Heart left ventricle (tissue), 16 donors: ENCODE measurements at regions not wholly inside any gene's neighbourhood (a gene's known extent, or its start where the extent isn't known, plus 50 kb on each side); places are given as distances from the start of the nearest gene placed in this dataset.
A peak's percentile ranks its signal among the peaks of the same experiment; 100 is the strongest.

Experiments used
- ATAC-seq, 4 donors: fragments of 200-7000 bp; cut with Tn5 transposase; one replicate each; pipeline ENCODE4 v1.9.1; 2020 to 2022; ENCODE audit warnings: moderate library complexity in 4 of 4, mild to moderate bottlenecking in 3 of 4, moderate number of reproducible peaks in 1 of 4
- DNase-seq, 5 donors: peaks; one replicate each; pipeline ENCODE4 v3.0.0-alpha.2; 2020
- H3K27ac ChIP-seq, 12 donors: fragments of 200-600 bp; sonication (generic) in 4 of 12; one replicate each; pipeline versions ENCODE4 v1.5.0 to v1.8.0; 2016 to 2022; ENCODE audit warnings: mild to moderate bottlenecking in 2 of 12
- H3K27me3 ChIP-seq, 9 donors: fragments of 200-600 bp; sonication (generic) in 2 of 9; one replicate each; pipeline versions ENCODE4 v1.5.1 to v1.8.0; 2016 to 2022; ENCODE audit warnings: mild to moderate bottlenecking in 3 of 9
- H3K36me3 ChIP-seq, 9 donors: fragments of 200-600 bp; sonication (generic) in 2 of 9; one replicate each; pipeline versions ENCODE4 v1.5.0 to v1.8.0; 2018 to 2022; ENCODE audit warnings: mild to moderate bottlenecking in 2 of 9
- H3K4me1 ChIP-seq, 12 donors: fragments of 200-600 bp; sonication (generic) in 4 of 12; one replicate each; pipeline versions ENCODE4 v1.5.0 to v1.8.0; 2016 to 2022; ENCODE audit warnings: mild to moderate bottlenecking in 3 of 12
- H3K4me3 ChIP-seq, 12 donors: fragments of 200-600 bp; sonication (generic) in 4 of 12; one replicate each; pipeline versions ENCODE4 v1.5.0 to v1.8.0; 2017 to 2022; ENCODE audit warnings: mild to moderate bottlenecking in 9 of 12, moderate library complexity in 4 of 12
- H3K9me3 ChIP-seq, 12 donors: fragments of 200-600 bp; sonication (generic) in 4 of 12; one replicate each; pipeline versions ENCODE4 v1.5.0 to v1.8.0; 2016 to 2022; ENCODE audit warnings: mild to moderate bottlenecking in 1 of 12
- CTCF ChIP-seq, 12 donors: fragments of 200-600 bp; sonication (generic) in 4 of 12; IDR thresholded peaks; one replicate each; pipeline versions ENCODE4 v1.5.0 to v1.8.0; 2018 to 2022; ENCODE audit warnings: antibody characterized with exemption in 12 of 12, mild to moderate bottlenecking in 5 of 12
- POLR2A ChIP-seq, 2 donors: fragments of 450-650 bp; IDR thresholded peaks; one replicate each; pipeline ENCODE4 v1.6.1; 2017; ENCODE audit warnings: antibody characterized with exemption in 2 of 2, mild to moderate bottlenecking in 2 of 2, moderate library complexity in 2 of 2
- WGBS, 4 donors: extraction: QIAGEN DNeasy Blood & Tissue Kit in 2 of 4; methylation state at CpG; one replicate each; pipeline versions ENCODE4 v1.1.5 to v1.1.7; 2013 to 2018; 5-methylcytosine and 5-hydroxymethylcytosine counted together
- intact Hi-C, 10 donors: fragments of 100-400 bp; cut with DNase I; formaldehyde crosslinking; loops; one replicate each; pipeline versions ENCODE4 v1.11.1 to v1.14.2; 2022
- donor health status: ischemic (EF 13 %, LVEDD 7.1; RV severe dilation, severe dysfunction).
- donor health status: healthy with polysubstance abuse.
- donor health status: DM: no; HTN: yes; CAD: no.
- donor health status: DM: no; HTN: no; CAD: no.
- donor health status: ischemic (EF 25% LVEDD 6.9; RV normal size, moderate dysfunction).
- donor health status: ischemic (EF 25% LVEDD 5.7; RV mildly dilated, moderate dysfunction).
- donor health status: healthy.
- donor health status: DM: yes; HTN: yes; CAD: no.
- donor health status: ischemic (EF 35%, LVEDD 5.7; RV mildly dilated, moderate dysfunction).
- donor health status: nonischemic (EF 11% LVEDD 7.7; RV severe dilation, severe dysfunction).
- donor health status: DM: yes; HTN: yes; CAD: no.
- donor health status: PGD.
- donor health status: ischemic (EF 29% LVEDD 5.4; RV normal size, mild dysfunction).
- donor health status: nonischemic (EF 23%, LVEDD 6.1; RV moderate dilation, normal function).

- intact Hi-C loops = loop anchor here in 2 of 10 donors (5.0 to 10.0 kb wide), 3 partner anchors 232 to 452 kb away; partner anchors contain the start of gene FAT1 (in 1 of the 2)
- Histone ChIP-seq H3K27ac (peak overlapping the region in 4 of 12 donors; percentile 30 to 59 (median 40)), H3K4me3 (peak overlapping the region in 5 of 12 donors; percentile 7 to 25 (median 15))
These were observed 452.7 kb upstream of the FAT1 start for GRCh38 chr4:187176261-187176910.

GRCh38 chr4:187178084-187178483 lies 454.4 kb upstream of the FAT1 start:
- Histone ChIP-seq H3K27me3 (no peaks in the 10 kb centered on the region), H3K36me3 (no peaks in the 10 kb centered on the region), H3K27ac (peak overlapping the region in 4 of 12 donors; percentile 35 to 60 (median 41)), H3K4me1 (peaks cover 0 to 9% (median 0%) of the 10 kb centered on the region in 12 donors), H3K4me3 (no peak overlapping the region), H3K9me3 (no peaks in the 10 kb centered on the region)
- 59 to 82% (median 65%) methylated on average over 6 of the region's 6 CpGs for WGBS, 4 donors
- TF ChIP-seq CTCF (IDR thresholded peaks at IDR 0.05) (no peak), POLR2A (IDR thresholded peaks at IDR 0.05) (no peak)
- no peak for DNase-seq
- intact Hi-C loops = loop anchor here in 2 of 10 donors (5.0 to 10.0 kb wide), 3 partner anchors 233 to 453 kb away; partner anchors contain the start of gene FAT1 (in 1 of the 2)
- ATAC-seq = no peak

More at GRCh38 chr4:187176261-187176910, 452.7 kb upstream of the FAT1 start:
- peak in 1 of 4 donors; percentile 31 for ATAC-seq
- no peaks in the 10 kb centered on the region for H3K27me3 ChIP-seq
- 73 to 89% (median 83%) methylated on average over 21 to 24 of the region's 24 CpGs for WGBS, 4 donors
- H3K36me3 ChIP-seq = no peaks in the 10 kb centered on the region
- no peaks in the 10 kb centered on the region for H3K9me3 ChIP-seq
- DNase-seq = no peak
- no peak for TF ChIP-seq CTCF (IDR thresholded peaks at IDR 0.05)
- no peak for TF ChIP-seq POLR2A (IDR thresholded peaks at IDR 0.05)
- peaks cover 0 to 9% (median 0%) of the 10 kb centered on the region in 12 donors for H3K4me1 ChIP-seq

GRCh38 chr4:187178587-187178986 lies 454.9 kb upstream of the FAT1 start:
- TF ChIP-seq CTCF (IDR thresholded peaks at IDR 0.05) (no peak), POLR2A (IDR thresholded peaks at IDR 0.05) (no peak)
- H3K4me1 ChIP-seq = peaks cover 0 to 9% (median 0%) of the 10 kb centered on the region in 12 donors
- no peaks in the 10 kb centered on the region for H3K36me3 ChIP-seq
- WGBS, 4 donors = 41 to 64% (median 55%) methylated on average over 6 of the region's 6 CpGs
- ATAC-seq (peak in 1 of 4 donors; percentile 31), DNase-seq (no peak)
- H3K9me3 ChIP-seq = no peaks in the 10 kb centered on the region
- peak overlapping the region in 3 of 12 donors; percentile 35 to 60 (median 56) for H3K27ac ChIP-seq
- intact Hi-C loops = loop anchor here in 2 of 10 donors (5.0 to 10.0 kb wide), 3 partner anchors 234 to 454 kb away; partner anchors contain the start of gene FAT1 (in 1 of the 2)
- H3K4me3 ChIP-seq = no peak overlapping the region
- H3K27me3 ChIP-seq = no peaks in the 10 kb centered on the region
